ENCODE measurements at regions not wholly inside any gene's neighbourhood (a gene's known extent, or its start where the extent isn't known, plus 50 kb on each side); places are given as distances from the start of the nearest gene placed in this dataset.

DNA sequence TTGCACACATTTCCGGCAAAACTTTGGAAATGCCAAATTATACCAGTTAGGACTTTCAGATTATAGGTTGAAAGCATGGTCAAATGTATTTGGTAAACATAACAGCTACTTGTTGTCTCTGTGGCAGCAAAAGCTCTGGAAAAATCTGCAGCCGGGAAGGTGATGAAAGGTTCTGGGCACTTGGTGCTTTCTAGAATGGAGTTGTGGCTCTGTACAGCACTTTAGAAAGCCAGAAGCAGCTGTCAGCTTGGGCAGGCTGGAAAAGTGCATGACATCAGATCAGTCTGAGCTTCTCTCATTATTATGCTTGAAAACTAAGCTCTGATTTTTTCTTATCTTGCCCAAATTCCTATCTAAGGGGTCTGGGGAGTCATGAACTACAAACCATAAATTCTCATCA lies 118.6 kb upstream of the MAST4 start:
- DNase-seq (ENCODE audit: low spot score) = no peak

DNA sequence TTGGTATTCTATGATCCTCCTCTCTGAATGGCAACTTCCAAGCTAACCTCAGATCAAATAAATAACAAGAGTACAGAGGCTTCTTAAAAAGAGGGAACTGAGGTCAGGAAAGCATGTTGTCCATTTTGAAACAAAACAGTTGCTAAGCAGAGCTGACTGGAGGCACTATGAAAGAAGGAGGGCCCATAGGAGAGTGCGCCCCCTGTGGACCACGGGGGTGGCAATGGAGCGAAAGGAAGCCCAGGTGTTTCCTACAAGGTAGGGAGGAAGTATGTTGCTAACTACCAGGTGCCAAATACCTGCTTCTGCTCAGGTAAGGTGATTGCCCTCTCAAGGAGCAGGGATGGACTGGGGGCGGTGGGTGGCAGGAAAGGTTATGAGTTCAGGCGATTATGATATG lies 101.8 kb upstream of the MAST4 start:
- no peak for DNase-seq (ENCODE audit: low spot score)

DNA sequence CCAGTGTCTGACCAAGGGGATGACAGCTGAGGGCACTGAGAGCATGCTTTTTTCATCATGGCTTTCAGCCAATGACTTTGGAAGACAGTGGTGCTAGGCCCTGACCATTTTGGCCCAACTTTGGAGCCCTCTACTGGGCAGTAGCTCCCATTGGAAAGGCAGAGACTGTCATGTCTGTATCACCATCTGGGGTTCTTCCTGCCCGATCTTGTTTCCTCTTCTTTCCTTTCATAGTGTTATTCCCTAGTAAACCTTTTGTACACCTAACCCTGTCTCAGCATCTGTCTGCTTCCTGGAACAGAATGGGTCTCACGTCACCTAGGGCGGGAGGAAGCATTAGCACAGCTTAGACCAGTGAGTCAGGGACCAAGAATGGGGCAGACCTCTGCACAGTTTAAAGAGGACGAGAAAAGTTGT lies 97.4 kb upstream of the MAST4 start:
- no peak for DNase-seq (ENCODE audit: low spot score)

DNA sequence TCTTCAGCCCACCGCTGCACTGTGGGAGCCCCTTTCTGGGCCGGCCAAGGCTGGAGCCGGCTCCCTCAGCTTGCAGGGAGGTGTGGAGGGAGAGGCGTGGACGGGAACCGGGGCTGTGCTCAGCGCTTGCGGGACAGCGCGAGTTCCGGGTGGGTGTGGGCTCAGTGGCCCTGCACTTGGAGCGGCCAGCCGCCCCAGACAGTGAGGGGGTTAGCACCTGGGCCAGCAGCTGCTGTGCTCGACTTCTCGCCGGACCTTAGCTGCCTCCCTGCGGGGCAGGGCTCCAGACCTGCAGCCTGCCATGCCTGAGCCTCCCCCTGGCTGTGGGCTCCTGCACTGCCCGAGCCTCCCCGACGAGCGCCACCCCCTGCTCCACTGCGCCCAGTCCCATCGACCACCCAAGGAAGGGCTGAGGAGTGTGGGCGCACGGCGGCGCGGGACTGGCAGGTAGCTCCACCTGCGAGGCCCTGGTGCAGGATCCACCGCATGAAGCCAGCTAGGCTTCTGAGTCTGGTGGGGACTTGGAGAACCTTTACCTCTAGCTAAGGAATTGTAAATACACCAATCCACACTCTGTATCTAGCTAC lies 92.9 kb upstream of the MAST4 start:
- DNase-seq (ENCODE audit: low spot score) = no peak

DNA sequence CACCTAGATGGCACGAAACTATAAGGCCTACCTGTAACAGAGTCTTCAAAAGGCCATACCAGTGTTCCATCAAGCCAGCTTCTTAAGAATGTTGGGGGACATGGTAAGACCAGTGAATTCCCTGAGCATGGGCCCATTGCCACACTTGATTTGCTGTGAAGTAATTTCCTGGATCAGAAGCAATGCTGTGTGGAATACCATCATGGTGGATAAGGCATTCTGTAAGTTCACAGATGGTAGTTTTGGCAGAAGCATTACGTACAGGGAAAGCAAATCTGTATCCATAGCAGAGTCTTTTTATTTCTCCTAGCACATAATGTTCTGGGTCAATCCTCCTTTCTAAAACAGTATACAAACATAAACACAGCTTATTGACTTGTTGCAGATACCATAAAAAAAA lies 89.1 kb upstream of the MAST4 start:
- DNase-seq (ENCODE audit: low spot score) = no peak

DNA sequence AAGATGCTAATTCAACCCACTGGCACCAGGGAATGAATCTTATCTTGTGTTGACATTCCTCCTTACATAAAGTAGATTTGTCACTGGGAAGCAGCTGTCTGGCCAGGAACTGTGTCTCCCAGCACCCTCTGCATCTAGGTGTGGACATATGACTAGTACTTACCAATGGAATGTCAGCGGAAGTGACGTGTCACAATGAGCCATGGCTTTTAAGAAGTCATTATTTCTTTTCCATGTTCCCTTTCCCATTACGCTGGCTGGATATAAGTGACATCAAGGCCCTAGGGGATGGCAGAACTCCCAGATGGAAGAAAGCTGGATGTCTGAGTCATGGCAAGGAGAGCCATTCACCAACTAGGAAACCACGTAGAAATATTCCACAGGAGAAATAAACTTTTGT lies 84.7 kb upstream of the MAST4 start:
- DNase-seq (ENCODE audit: low spot score) = no peak

DNA sequence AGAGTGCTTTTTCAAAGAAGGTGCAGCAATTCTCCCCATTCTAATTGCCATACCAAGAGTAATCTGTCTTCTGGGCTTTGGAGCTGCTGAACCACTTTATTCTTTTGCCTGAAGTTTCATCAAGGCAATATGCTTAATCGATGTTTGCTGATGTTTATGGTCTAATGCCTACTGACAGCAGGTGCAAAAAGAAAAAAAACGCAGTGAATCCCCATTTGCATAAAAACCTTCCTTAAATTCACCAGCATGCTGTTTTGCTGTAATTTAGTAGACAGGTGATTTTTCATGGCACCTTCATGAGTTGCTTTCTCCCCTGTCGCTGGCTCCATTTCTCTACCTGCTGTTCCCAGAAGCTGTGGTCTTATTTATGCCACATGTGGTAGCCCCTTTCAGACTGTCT lies 83.1 kb upstream of the MAST4 start:
- no peak for DNase-seq (ENCODE audit: low spot score)

DNA sequence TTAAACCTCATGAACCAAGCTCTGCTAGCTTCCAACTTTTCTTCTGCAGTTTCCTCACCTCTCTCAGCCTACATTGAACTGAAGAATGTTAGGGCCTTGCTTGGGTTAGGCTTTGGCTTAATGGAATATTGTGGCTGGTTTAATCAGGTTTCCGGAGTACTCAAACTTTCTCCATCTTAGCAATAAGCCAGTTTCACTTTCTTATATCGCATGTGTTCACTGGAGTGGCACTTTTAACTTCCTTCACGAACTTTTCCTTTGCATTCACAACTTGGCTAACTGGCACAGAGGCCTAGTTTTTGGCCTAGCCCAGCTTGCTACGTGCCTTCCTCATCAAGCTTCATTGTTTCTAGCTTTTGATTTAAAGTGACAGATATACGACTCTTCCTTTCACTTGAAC lies 81.0 kb upstream of the MAST4 start:
- DNase-seq (ENCODE audit: low spot score) = no peak

DNA sequence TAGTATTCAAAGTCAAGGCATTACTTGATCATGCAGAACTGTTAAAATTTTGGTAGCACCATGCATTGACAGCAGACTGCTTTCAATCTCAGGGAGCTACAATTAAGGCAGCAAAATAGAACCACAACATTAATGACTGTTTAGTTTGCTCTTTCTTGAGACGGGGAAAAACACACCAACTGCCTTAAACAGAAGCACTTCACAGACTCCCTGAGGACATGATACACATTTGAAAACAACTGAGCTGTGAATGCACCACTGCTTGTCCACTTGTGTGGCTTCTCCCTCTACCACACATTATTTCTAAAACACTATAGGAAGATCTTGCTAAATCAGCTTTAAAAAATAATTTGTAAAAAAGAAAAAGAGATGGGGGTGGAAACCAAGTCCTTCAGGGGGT lies 79.6 kb upstream of the MAST4 start:
- DNase-seq (ENCODE audit: low spot score) = no peak

DNA sequence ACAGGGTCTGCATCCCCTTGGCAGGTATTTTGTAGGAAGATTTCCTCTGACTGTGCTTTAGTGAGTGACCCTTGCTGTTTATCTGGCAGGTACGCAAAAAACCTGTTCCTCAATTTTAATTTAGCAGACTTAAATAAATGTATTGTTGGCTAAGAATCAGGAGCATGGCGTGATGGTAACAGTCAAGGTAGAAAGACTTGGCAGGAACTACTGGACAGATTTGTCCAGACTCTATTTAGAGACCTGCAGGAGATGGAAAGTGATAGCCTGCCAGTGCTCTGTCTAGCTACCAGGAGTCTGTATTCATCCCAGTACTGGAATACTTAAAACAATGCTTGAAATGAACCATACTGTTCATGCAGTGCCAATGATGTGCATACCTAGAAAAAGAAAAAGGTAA lies 78.8 kb upstream of the MAST4 start:
- no peak for DNase-seq (ENCODE audit: low spot score)

DNA sequence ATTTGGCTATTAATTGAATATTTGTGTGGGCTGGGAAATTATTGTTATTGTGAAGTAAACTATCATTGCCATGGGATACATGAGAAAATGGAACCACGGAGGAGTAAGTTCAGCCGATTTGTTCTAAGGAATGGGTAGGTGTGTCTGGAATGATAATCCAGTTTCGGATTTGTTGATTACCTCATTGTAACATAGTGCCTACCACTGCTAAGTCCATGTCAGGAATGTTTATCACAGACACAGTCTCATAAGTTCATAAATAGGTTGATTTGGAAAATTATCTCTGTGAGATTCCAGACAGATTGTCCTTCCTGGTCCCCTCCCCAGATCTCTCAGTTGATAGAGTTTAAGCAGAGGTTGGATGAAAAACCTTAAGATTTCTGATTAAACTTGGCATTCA lies 78.1 kb upstream of the MAST4 start:
- no peak for DNase-seq (ENCODE audit: low spot score)

DNA sequence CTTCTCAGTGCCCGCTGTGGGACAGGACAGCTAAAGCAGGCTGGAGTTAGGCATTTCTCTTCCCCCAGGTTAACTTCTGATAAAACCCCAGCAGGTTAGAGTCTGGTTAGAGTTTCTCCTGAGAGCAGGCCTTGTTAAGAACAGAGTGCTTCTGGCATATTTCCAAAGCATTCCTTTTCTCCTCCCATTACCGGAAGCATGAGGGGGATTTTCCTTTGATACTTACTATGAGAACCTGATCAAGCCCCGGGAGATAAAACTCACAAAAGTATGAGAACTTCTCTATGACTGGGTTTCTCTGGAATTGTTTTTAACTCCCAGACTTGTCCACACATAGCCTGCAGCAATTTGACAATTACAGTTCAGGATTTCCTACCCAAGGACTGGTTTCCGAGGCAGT lies 77.4 kb upstream of the MAST4 start:
- no peak for DNase-seq (ENCODE audit: low spot score)

DNA sequence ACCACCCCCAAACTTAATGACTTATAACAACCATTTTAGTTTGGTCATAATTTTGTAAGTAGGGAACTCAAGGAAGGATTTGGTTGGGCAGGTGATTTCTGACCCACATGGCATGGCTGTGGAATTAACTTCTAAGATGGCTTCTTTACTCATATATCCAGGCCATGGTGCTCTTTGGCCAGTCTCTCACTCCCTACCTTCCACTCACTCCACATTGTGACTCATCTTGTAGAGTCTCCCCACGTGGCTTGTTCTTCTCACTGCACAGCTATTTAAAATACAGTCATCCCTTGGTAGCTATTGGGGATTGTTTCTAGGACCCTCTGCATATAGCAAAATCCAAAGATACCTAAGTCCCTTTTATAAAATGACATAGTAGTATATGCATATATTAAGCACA lies 76.6 kb upstream of the MAST4 start:
- DNase-seq (ENCODE audit: low spot score) = no peak

DNA sequence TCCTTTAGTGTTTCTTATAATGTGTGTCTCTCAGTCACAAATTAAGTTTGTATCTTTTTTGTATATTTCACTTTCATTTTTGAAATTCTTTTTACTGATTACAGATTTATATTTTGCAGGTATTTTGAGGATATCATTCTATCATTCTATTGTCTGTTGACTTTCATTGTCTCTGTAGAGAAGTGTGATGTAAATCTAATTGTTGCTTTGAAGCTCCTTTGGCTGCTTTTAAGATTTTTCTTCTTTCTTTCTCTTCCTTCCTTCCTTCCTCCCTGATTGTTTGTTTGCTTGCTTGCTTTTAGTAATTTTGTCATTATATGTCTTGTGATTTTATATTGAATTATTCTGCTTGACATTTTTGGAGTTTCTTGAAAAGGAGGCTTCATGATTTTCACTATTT lies 75.3 kb upstream of the MAST4 start:
- DNase-seq (ENCODE audit: low spot score) = no peak

DNA sequence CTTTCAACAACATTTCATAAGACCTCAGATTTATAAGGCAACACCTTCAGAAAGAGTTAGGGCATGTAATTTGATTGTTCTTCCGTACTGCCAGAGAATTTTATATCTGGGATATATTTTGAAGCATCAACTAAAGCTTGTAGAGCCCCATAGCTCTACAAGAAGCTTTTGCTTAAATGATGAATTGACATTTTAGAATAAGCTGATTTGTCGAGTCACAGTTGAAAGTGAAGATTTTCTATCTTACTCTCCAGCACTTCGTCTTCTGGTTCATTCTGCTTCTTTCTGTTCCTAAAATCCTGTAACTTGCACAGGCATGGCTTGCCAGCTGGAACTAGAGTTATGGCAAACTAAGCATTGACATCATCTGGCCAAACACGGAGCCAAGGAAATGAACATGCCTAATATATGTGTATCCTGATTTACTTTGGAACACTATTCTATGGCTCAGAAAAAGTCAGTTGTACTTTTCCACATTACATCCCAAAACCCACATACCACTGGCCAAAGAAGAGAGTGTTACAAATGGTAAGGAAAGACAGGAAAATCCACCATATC lies 68.6 kb upstream of the MAST4 start:
- DNase-seq (ENCODE audit: low spot score) = no peak

DNA sequence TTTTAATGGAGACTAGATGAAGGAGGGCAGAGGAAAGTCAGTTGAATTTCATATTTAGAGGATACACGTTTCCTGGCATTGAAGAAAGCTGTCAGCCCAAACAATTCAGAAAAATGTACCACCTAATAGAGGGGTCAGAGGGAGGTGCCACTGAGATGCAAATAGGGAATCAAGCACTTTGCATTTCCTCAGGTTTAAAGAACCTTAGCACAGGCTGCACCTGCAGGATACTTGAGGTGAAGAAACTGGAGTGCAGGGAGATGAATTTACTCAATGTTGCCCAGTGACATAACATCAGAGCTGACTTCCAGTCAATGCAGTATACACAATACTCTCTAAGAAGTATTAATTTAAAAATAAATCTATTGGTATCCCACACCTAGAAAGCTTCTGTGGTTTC lies 67.0 kb upstream of the MAST4 start:
- no peak for DNase-seq (ENCODE audit: low spot score)

DNA sequence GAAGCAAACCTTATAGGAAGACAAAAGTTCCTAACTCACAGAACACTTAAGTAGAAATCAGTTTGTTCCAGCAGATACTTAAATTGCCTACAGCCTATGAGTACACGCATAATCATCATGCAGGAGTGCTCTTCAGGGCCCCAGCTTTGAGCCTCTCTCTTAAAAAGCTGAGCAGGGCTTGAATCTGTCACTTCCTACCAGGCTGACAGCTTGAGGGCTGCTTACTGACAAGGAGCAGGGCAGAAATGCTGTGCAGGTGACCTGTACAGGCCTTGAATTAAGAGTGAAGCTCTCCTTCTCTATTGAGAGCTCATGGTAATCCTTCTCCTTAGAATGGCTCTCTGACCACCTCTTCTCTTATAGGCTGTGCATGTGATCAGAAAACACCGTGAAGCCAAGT lies 66.5 kb upstream of the MAST4 start:
- DNase-seq (ENCODE audit: low spot score) = no peak

DNA sequence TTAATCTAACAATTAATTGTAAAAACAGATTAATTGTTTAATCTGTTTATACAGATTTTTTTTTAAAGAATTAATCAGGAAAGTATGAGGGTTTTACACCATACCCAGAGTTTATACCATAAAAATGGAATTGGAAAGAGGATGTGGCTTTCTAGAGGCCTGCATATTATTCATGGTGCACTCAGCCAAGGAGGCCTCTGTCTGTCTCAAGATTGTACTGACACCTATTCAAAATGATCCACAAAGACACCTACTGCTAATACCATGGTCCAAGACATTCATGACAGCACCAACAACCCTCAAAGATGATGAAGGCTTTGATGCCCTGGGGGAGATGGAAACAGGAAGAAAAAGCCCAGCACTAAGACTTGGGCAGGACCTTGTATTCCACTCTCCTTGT lies 58.1 kb upstream of the MAST4 start:
- no peak for DNase-seq (ENCODE audit: low spot score)

DNA sequence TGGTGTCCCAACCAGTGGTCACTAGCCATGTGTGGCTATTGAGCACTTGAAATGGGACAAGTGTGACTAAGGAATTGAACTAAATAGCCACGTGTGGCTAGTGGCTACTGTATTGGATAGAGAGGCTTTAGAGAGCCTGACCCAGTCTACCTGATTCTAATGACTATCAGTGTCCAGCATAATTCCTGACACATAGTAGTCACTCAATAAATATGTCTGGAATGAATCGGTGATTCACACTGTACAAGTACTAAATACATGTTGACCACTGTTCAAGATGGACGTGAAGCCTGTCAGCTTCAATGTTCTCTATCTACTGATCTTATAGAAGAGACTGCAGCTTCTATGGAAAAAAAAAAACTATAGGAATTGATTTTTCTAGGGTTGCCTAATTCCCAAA lies 57.7 kb upstream of the MAST4 start:
- no peak for DNase-seq (ENCODE audit: low spot score)

DNA sequence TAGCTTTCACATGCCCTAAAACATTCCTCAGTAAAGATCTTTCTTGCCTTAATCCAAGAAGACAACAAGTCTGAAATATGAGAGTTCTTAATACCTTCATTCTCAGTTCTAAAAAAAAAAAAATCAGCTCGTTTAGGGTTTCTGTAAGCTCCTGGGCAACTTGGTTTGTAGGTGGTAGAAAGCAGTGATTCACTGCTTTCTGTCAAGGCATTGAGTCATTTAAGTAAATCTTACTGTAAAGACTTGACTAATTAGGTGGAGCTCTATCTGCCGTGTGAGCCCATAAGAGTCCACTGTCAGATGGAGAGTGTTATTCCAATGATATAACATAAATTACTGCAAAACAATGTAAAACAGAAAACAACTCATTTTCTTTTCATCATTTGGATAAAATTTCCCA lies 56.1 kb upstream of the MAST4 start:
- no peak for DNase-seq (ENCODE audit: low spot score)

DNA sequence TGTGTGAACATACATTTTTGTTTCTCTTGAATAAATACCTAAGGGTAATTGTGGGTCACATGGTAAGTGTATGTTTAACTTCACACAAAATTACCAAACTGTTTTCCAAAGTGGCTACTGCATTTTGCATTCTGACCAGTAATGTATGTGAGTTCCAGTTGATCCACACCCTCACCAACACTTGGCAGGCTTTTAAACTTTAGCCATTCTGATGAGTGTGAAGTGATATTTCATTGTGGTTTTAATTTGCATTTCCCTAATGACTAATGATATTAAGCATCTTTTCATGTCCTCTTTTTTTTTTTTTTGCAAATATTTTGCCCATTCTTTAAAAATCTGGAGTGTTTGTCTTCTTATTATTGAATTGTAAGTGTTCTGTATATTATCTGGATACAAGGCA lies 53.5 kb upstream of the MAST4 start:
- DNase-seq (ENCODE audit: low spot score) = no peak

All from HuH-7.5 (cell line).